HFF-Myc (cell line): ENCODE measurements at regions not wholly inside any gene's neighbourhood (a gene's known extent, or its start where the extent isn't known, plus 50 kb on each side); places are given as distances from the start of the nearest gene placed in this dataset.

Source experiments
- DNase-seq: peaks from one replicate; pipeline ENCODE4 v3.0.0-alpha.2; 2011; ENCODE audit warnings: low read depth; ENCODE audit errors: extremely low read depth
- H3K4me3 ChIP-seq: replicated peaks from 2 replicates; pipeline ENCODE4 v1.5.1; 2011; ENCODE audit warnings: low read depth, mild to moderate bottlenecking, control low read depth, low read length
- CTCF ChIP-seq: IDR thresholded peaks from 2 replicates; pipeline ENCODE4 v1.5.1; 2012; ENCODE audit warnings: mild to moderate bottlenecking, low read depth, low read length, control low read depth; ENCODE audit errors: missing control alignments

- DNase-seq: no peak
- H3K4me3 ChIP-seq: no peak overlapping the region
- TF ChIP-seq CTCF: no peak
Measured at GRCh38 chr6:50102676-50103075, 52.9 kb upstream of the DEFB112 start.

- TF ChIP-seq CTCF: no peak
- DNase-seq: no peak
- no peak overlapping the region for H3K4me3 ChIP-seq
Measured at GRCh38 chr6:50110587-50110986, 60.9 kb upstream of the DEFB112 start.

- no peak for DNase-seq
- no peak overlapping the region for H3K4me3 ChIP-seq
- TF ChIP-seq CTCF: no peak
Measured at GRCh38 chr6:50112981-50113857, 63.5 kb upstream of the DEFB112 start.

- no peak for DNase-seq
- no peak overlapping the region for H3K4me3 ChIP-seq
- no peak for TF ChIP-seq CTCF
Measured at GRCh38 chr6:50116390-50116789, 66.7 kb upstream of the DEFB112 start.

GRCh38 chr6:50116797-50117542 lies 67.2 kb upstream of the DEFB112 start:
- TF ChIP-seq CTCF: no peak
- DNase-seq: no peak
- no peak overlapping the region for H3K4me3 ChIP-seq

- no peak overlapping the region for H3K4me3 ChIP-seq
- no peak for DNase-seq
- no peak for TF ChIP-seq CTCF
Measured at GRCh38 chr6:50120300-50120699, 70.6 kb upstream of the DEFB112 start.
